ENCODE measurements at regions not wholly inside any gene's neighbourhood (a gene's known extent, or its start where the extent isn't known, plus 50 kb on each side); places are given as distances from the start of the nearest gene placed in this dataset.

- no peak for TF ChIP-seq CTCF (IDR thresholded peaks at IDR 0.05; ENCODE audit: low read depth, low read length)
- DNase-seq (ENCODE audit: low read depth in 2 of 2), result peak in 1 of 2 donors; percentile 4
- H3K4me3 ChIP-seq (replicated peaks in 1 of 2; ENCODE audit: low read depth in 2 of 2, low read length in 2 of 2), result no peak overlapping the region
These were observed 465.5 kb upstream of the CTSO start for GRCh38 chr4:156419080-156419685.

GRCh38 chr4:156414406-156414805 lies 460.7 kb upstream of the CTSO start:
- no peak for TF ChIP-seq CTCF (IDR thresholded peaks at IDR 0.05; ENCODE audit: low read depth, low read length)
- no peak overlapping the region for H3K4me3 ChIP-seq (replicated peaks in 1 of 2; ENCODE audit: low read depth in 2 of 2, low read length in 2 of 2)
- no peak for DNase-seq (ENCODE audit: low read depth in 2 of 2)

GRCh38 chr4:156413239-156414135 lies 459.8 kb upstream of the CTSO start:
- no peak for TF ChIP-seq CTCF (IDR thresholded peaks at IDR 0.05; ENCODE audit: low read depth, low read length)
- no peak overlapping the region for H3K4me3 ChIP-seq (replicated peaks in 1 of 2; ENCODE audit: low read depth in 2 of 2, low read length in 2 of 2)
- no peak for DNase-seq (ENCODE audit: low read depth in 2 of 2)

- H3K4me3 ChIP-seq (replicated peaks in 1 of 2; ENCODE audit: low read depth in 2 of 2, low read length in 2 of 2), result no peak overlapping the region
- no peak for TF ChIP-seq CTCF (IDR thresholded peaks at IDR 0.05; ENCODE audit: low read depth, low read length)
- DNase-seq (ENCODE audit: low read depth in 2 of 2), result no peak
These were observed 457.9 kb upstream of the CTSO start for GRCh38 chr4:156411531-156411930.

- peak in 1 of 2 donors; percentile 8 for DNase-seq (ENCODE audit: low read depth in 2 of 2)
- H3K4me3 ChIP-seq (replicated peaks in 1 of 2; ENCODE audit: low read depth in 2 of 2, low read length in 2 of 2), result no peak overlapping the region
- TF ChIP-seq CTCF (IDR thresholded peaks at IDR 0.05; ENCODE audit: low read depth, low read length), result no peak
These were observed 455.1 kb upstream of the CTSO start for GRCh38 chr4:156408749-156409148.

- DNase-seq (ENCODE audit: low read depth in 2 of 2), result no peak
- no peak overlapping the region for H3K4me3 ChIP-seq (replicated peaks in 1 of 2; ENCODE audit: low read depth in 2 of 2, low read length in 2 of 2)
- no peak for TF ChIP-seq CTCF (IDR thresholded peaks at IDR 0.05; ENCODE audit: low read depth, low read length)
These were observed 447.7 kb upstream of the CTSO start for GRCh38 chr4:156401371-156401770.
